Fibroblast of the aortic adventitia (primary cell): ENCODE measurements at regions not wholly inside any gene's neighbourhood (a gene's known extent, or its start where the extent isn't known, plus 50 kb on each side); places are given as distances from the start of the nearest gene placed in this dataset.
A peak's percentile ranks its signal among the peaks of the same experiment; 100 is the strongest.

Experiments used
- DNase-seq: peaks from one replicate; pipeline ENCODE4 v3.0.0-alpha.2; 2010; ENCODE audit warnings: low read depth
- H3K4me3 ChIP-seq: 2 replicates; pipeline ENCODE4 v1.5.1; 2011; ENCODE audit warnings: low read depth, mild to moderate bottlenecking, control low read depth, low read length, moderate library complexity
- CTCF ChIP-seq: IDR thresholded peaks from 2 replicates; pipeline ENCODE4 v1.5.1; 2011; ENCODE audit warnings: mild to moderate bottlenecking, low read length, control low read depth, inconsistent platforms; ENCODE audit not compliant: insufficient read depth

GRCh38 chr20:12252793-12253192 lies 335.1 kb downstream of the BTBD3 start:
- no peak for TF ChIP-seq CTCF
- no peak for DNase-seq
- no peak overlapping the region for H3K4me3 ChIP-seq

- no peak overlapping the region for H3K4me3 ChIP-seq
- peak; percentile 10 for DNase-seq
- TF ChIP-seq CTCF: no peak
Observed at GRCh38 chr20:12255461-12255970, 337.8 kb downstream of the BTBD3 start.

- no peak for TF ChIP-seq CTCF
- peak; percentile 42 for DNase-seq
- H3K4me3 ChIP-seq: no peak overlapping the region
Observed at GRCh38 chr20:12256806-12257205, 339.1 kb downstream of the BTBD3 start.

- TF ChIP-seq CTCF: no peak
- no peak for DNase-seq
- no peak overlapping the region for H3K4me3 ChIP-seq
Observed at GRCh38 chr20:12262747-12263146, 345.1 kb downstream of the BTBD3 start.

- DNase-seq: no peak
- TF ChIP-seq CTCF: no peak
- no peak overlapping the region for H3K4me3 ChIP-seq
Observed at GRCh38 chr20:12264711-12265110, 347.0 kb downstream of the BTBD3 start.

GRCh38 chr20:12265662-12266061 lies 348.0 kb downstream of the BTBD3 start:
- no peak for TF ChIP-seq CTCF
- DNase-seq: no peak
- H3K4me3 ChIP-seq: no peak overlapping the region

GRCh38 chr20:12269579-12269978 lies 351.9 kb downstream of the BTBD3 start:
- no peak for DNase-seq
- H3K4me3 ChIP-seq: no peak overlapping the region

More at GRCh38 chr20:12269579-12269978, 351.9 kb downstream of the BTBD3 start:
- TF ChIP-seq CTCF: no peak
